GM21825 (cell line): ENCODE measurements at regions not wholly inside any gene's neighbourhood (a gene's known extent, or its start where the extent isn't known, plus 50 kb on each side); places are given as distances from the start of the nearest gene placed in this dataset.

ENCODE experiments used
- ATAC-seq: cut with Tn5 transposase; IDR thresholded peaks from one replicate; pipeline ENCODE4 v1.9.1; 2021; ENCODE audit warnings: mild to moderate bottlenecking, moderate library complexity; ENCODE audit not compliant: unreplicated experiment

- ATAC-seq: no peak
These were observed 76.0 kb downstream of the FAM124B start for GRCh38 chr2:224325941-224326340.

GRCh38 chr2:224324604-224325003 lies 77.3 kb downstream of the FAM124B start:
- ATAC-seq: no peak

DNA sequence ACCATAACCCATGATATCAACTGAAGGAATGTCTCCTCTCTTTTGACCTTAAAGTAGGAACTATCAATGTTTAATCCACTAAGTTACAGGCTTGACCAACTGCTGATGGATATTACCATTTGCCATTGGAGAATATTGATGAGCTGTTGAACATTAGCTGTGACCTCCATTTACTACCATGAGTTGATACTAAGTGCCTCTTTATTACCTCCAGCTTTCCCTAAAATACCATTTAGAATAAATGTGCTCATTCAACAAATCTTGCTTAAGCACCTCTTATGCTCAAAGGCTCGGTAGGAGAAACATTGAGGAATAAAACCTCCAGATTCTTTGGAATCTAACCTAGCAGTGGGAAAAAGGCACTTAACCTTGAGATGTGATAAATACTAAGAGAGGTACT lies 81.2 kb downstream of the FAM124B start:
- ATAC-seq: no peak

- ATAC-seq: no peak
These were observed 82.2 kb downstream of the FAM124B start for GRCh38 chr2:224319750-224320149.

GRCh38 chr2:224312741-224313140 lies 89.2 kb downstream of the FAM124B start:
- no peak for ATAC-seq

DNA sequence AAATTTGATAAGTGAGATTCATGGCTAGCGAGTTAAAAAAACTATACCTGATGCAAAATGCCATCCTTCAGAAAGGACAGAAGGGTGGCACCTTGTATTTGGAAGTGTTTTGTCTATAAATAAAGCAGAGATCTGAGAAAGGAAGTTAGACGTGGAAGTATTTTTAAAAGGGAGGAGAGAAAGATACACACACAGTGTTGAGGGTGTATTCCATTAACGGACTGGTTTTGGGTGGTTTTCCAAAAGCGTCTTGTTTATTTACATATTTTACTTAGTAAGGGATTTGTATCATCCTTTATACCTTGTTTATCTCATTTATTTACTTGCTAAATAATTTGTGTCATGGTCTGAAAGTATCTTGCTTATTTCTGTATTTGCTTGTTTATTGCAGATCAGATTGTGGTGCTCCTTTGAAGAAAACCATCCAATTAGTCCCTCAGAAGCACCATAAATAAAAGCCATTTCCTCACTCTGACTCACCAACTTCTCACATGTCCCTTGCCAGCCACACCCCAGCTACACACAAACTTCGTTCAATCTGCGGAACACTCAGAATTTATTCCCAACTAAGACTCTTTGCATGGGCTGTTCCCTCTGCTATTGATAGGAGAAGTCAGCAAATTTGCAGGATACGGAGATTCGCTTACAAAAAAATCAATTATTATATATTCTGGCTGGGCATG lies 90.8 kb downstream of the FAM124B start:
- ATAC-seq: no peak

GRCh38 chr2:224309176-224309575 lies 92.7 kb downstream of the FAM124B start:
- ATAC-seq: no peak

- peak; percentile 97 for ATAC-seq
These were observed 93.5 kb downstream of the FAM124B start for GRCh38 chr2:224308272-224308911.

GRCh38 chr2:224302952-224303351 lies 99.0 kb downstream of the FAM124B start:
- no peak for ATAC-seq

DNA sequence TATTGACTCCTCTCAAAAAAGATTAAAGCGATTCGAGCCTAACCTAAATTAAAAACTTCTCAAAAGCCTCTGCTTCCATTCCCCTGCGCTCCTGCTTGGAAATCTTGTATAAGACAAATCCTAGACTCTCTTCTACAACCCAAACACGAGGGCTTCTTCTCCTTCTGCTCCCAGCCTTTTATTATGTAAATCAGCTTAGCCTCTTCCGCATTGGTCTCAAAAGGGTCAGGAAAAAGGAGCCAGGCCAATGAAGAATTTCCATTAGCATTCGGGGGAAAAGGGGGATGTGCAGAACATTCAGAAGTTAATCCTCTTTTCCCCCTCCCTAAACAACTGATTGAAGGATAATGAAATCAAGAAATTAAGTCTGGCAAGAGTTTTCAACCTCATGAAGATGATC lies 107.9 kb downstream of the FAM124B start:
- no peak for ATAC-seq

DNA sequence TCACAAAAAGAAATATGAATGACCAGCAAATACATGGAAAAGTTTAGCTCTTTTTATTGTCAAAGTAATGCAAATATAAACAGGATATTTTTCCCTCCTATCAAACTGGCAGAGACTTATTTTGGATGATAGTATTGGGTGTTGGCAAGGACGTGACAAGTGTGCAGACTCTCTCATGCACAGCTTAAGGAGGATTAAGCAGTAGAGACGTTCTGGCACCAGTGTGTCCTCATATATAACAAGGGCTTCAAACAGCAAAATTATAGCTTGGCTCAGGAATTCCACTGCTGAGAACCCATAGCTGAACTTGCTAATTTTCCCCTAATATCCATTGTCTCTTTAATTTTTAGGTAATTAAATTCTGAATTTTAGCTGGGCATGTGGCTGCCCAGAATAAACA lies 114.4 kb downstream of the FAM124B start:
- no peak for ATAC-seq

DNA sequence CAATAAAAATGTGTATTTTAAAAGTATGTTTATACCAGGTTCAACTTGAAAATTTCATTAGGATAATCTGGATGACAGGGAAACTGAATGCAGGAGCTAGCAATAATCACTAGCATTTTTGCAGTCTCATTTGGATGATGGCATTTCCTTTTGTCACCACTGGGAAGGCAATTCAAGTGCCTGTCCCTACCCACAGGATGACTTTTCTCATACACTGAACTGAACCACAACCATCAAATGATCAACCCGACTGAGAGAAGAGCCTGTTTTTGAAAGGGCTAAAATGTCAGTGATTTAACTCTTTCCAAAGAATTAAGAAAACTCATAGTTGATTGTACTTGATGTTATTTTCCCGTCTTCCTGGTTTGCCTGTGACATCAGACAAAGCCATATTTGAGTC lies 115.0 kb downstream of the FAM124B start:
- ATAC-seq: no peak

DNA sequence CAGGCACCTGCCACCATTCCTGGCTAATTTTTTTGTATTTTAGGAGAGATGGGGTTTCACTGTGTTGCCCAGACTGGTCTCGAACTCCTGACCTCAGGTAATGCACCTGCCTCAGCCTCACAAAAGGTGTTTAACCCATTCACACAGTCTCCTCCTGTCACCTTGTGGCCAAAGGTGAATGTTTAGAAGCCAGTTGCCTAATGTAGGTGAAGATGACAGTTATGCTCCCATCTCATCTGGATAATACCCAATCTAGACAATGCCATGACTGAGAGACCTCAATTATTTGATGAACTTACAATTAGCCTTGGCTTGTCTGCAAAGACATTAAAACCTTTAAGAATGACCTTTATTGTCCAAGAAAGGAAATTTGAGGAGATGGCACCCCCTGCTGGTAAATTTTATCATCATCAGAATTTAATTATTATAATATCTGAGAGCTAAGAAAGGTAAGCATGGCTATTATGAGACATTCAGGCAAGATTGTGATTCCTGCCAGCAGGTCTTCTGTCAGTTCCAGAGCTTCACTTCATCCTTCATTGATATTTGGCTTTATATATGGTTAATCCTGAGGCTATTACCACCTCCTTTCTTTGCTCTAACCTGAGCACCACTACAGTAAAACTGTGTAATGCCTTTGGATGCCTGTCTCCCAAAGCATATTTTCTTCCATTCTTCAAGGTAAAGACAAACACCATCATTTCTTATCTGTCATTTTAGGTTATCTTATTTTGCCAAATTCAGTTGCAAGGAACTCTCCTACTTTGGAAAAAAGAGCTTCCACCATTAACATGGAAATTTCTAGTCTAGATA lies 117.6 kb downstream of the FAM124B start:
- no peak for ATAC-seq

DNA sequence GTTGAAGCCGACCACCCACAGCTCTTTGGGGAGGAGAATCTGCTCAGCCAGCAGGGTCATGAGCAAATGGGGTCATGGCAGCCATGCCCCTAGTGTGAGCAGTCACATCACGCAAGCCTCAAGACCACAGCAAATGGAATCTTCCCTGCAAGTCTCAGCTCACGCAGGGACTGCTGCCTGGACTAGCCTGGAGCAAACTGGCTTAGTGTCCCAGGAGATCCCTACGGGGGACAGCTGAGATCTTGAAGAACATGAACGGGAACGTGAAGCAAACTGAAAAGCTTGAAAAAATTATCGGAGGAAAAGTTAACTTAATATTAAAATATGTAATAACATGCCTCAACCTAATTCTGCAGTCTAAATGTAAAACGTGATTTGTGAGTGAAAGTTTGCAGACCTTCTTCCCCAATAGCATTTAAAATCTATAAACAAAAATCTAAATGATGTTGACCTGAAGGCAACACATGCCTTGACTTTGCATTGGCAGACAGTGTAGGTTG lies 118.4 kb downstream of the FAM124B start:
- no peak for ATAC-seq

DNA sequence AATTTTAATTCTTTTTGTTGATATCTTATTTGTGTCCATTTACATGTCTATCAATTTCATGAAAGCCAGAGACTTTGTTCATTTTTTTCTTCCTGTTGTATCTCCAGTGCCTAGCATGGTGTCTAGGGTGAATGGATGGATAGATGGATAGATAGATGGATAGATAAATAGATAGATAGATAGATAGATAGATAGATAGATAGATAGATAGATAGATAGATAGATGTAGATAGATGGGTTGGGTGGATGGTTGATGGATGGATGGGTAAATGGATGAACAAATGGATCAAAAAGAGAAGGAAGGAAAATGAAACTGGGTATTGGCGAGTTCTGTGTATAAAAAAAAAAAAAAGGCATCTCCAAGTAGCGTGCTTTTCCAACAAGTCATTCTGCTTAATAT lies 120.5 kb downstream of the FAM124B start:
- no peak for ATAC-seq

- ATAC-seq: no peak
These were observed 123.4 kb downstream of the FAM124B start for GRCh38 chr2:224278531-224278930.

- no peak for ATAC-seq
These were observed 125.7 kb downstream of the FAM124B start for GRCh38 chr2:224276251-224276650.

GRCh38 chr2:224272237-224272910 lies 129.5 kb downstream of the FAM124B start:
- no peak for ATAC-seq

DNA sequence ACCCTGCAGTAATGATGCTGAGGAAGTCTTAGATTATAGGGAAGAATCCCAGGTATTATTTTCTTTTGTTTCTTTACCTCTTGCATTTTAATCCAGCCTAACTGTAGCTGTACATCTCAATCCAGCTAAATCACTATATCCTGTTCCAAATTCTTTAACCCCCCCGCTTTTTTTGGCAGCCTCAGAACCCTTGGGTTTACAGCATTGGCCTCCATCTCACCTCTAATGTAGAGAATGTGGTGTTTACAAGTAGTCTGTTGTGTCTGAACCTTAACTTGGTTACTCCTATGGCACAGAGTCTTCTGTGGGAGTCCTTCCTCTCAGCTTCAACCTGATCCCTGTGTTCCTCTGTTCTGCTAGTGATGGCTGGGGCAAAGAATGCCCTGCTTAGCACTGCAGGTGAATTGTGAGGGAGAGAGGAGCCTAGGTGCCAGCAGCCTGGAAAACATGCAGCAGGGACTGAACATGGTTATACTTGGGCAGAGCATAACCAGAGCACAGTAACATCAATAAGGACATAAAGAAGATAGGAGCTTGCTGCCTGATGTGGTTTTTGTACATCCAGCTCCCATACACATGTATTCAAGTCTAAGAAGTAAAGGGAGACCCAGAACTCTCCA lies 130.2 kb downstream of the FAM124B start:
- ATAC-seq: no peak

DNA sequence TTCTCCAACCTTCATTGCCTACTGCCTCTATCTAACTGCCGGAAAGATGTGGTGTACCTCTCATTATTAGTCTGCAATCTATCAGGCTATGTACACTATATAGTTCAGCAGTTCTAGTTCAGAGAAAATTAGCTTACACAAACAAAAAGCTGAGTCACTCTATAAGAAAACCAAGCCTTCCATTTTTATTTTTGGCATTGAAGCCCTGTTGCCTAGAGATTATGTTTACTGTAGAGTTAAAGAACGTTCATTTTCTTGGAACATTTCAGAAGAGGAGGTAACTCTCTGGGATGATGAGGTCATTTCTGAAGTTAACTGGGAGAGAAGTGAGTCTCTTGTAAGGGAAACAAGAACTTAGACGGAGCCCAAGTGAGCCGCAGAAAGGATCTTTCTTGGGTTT lies 133.5 kb downstream of the FAM124B start:
- ATAC-seq: no peak

DNA sequence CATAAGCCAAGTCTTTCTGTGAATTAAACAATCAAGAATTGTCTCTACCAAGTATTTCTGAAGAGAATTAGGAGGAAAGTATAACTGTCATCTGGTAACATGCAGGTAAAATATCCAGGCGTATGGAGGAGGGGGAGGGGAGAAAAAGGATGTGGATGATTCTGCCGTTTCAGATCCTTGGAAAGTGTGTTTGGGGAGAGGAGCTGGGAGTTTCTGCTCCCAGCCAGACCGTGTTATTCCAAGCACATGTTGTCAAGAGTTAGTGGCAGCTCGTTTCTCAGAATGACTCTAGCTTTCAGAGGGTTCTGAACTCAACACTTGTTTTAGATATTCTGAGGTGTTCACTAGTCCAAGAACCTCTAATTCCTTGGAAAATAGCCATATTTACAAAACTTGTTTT lies 137.6 kb downstream of the FAM124B start:
- ATAC-seq: no peak
